GM12878 (cell line): ENCODE measurements at regions not wholly inside any gene's neighbourhood (a gene's known extent, or its start where the extent isn't known, plus 50 kb on each side); places are given as distances from the start of the nearest gene placed in this dataset.

Experiments used
- ATAC-seq: fragments of 200-7000 bp; cut with Tn5 transposase; 3 replicates; pipeline ENCODE4 v1.9.1; 2020; ENCODE audit warnings: mild to moderate bottlenecking, moderate library complexity
- BruUV-seq: library from RNA; stranded (reverse); fragments of 400-500 nt; replicated peaks from 2 replicates; lab custom pipeline; 2021; lab: Mats Ljungman, UMichigan
- CTCF ChIA-PET: fragments of 300-600 bp; sonication (Branson Sonifier 250); formaldehyde crosslinking; extraction: SDS; loops from one replicate; lab custom pipeline; 2021; ENCODE audit warnings: inconsistent platforms; lab: Yijun Ruan, JAX
- POLR2A ChIA-PET: fragments of 350-600 bp; formaldehyde crosslinking; extraction: SDS; loops from one replicate; lab custom pipeline; 2021; ENCODE audit warnings: inconsistent platforms; lab: Charles Lee
- RAD21 ChIA-PET: fragments of 300-600 bp; sonication (Branson Sonifier 250); formaldehyde crosslinking; loops from one replicate; lab custom pipeline; 2023; ENCODE audit warnings: antibody characterized with exemption; ENCODE audit not compliant: unreplicated experiment; lab: Charles Lee
- SMC1A ChIA-PET: fragments of 300-600 bp; sonication (Branson Sonifier 250); formaldehyde crosslinking; loops from one replicate; lab custom pipeline; 2023; ENCODE audit not compliant: unreplicated experiment, uncharacterized antibody; lab: Charles Lee
- DNase-seq: peaks from one replicate; pipeline ENCODE4 v3.0.0-alpha.2; 2011; ENCODE audit warnings: low read depth, low spot score
- FAIRE-seq: peaks from 3 replicates; lab custom pipeline; 2011; peaks lifted over from hg19 to GRCh38; lab: Jason Lieb, UNC
- H2AFZ ChIP-seq: 2 replicates; pipeline ENCODE4 v1.6.0; 2011; ENCODE audit warnings: low read depth, low read length, control low read depth; ENCODE audit not compliant: control insufficient read depth
- H3K27ac ChIP-seq: 2 replicates; pipeline ENCODE4 v1.5.1; 2011; ENCODE audit warnings: control low read depth; ENCODE audit not compliant: control insufficient read depth, insufficient read depth
- H3K27me3 ChIP-seq, 2 experiments: replicated peaks in 1 of 2; 2 replicates each; pipeline versions ENCODE4 v1.6.0 to v1.6.1; 2011; ENCODE audit warnings: low read length in 1 of 2; ENCODE audit not compliant: control insufficient read depth in 2 of 2, insufficient read depth in 2 of 2
- H3K36me3 ChIP-seq, 2 experiments: 2 replicates each; pipeline ENCODE4 v1.5.1; 2011; ENCODE audit warnings: low read length in 1 of 2; ENCODE audit not compliant: control insufficient read depth in 2 of 2, insufficient read depth in 2 of 2
- H3K4me1 ChIP-seq: 2 replicates; pipeline ENCODE4 v1.6.1; 2011; ENCODE audit warnings: mild to moderate bottlenecking, low read length, moderate library complexity, mixed read lengths; ENCODE audit not compliant: control insufficient read depth, insufficient read depth
- H3K4me2 ChIP-seq: 2 replicates; pipeline ENCODE4 v1.6.0; 2011; ENCODE audit warnings: control low read depth; ENCODE audit not compliant: control insufficient read depth, insufficient read depth
- H3K4me3 ChIP-seq: fragments of 200-600 bp; sonication (generic); 2 replicates; pipeline ENCODE4 v1.5.1; 2016
- H3K79me2 ChIP-seq: 2 replicates; pipeline ENCODE4 v1.6.0; 2011; ENCODE audit warnings: low read length; ENCODE audit not compliant: control insufficient read depth, insufficient read depth
- H3K9ac ChIP-seq: 2 replicates; pipeline ENCODE4 v1.8.0; 2011; ENCODE audit warnings: low read length, control low read depth, mixed read lengths; ENCODE audit not compliant: control insufficient read depth, insufficient read depth
- H3K9me3 ChIP-seq: replicated peaks from 3 replicates; pipeline ENCODE4 v1.5.1; 2011; ENCODE audit warnings: mild to moderate bottlenecking, low read length; ENCODE audit not compliant: control insufficient read depth, insufficient read depth
- H4K20me1 ChIP-seq: 2 replicates; pipeline ENCODE4 v1.6.0; 2011; ENCODE audit not compliant: control insufficient read depth, insufficient read depth
- ASH2L ChIP-seq: fragments of 300-600, 200-600 bp; sonication (generic); IDR thresholded peaks from 2 replicates; pipeline ENCODE4 v1.6.1; 2017; ENCODE audit warnings: low read depth, mild to moderate bottlenecking, borderline replicate concordance
- ATF7 ChIP-seq: fragments of 450-650 bp; IDR thresholded peaks from 2 replicates; pipeline ENCODE4 v1.6.1; 2016; ENCODE audit warnings: low read depth, mild to moderate bottlenecking
- BCLAF1 ChIP-seq: fragments of 450-650 bp; IDR thresholded peaks from 2 replicates; pipeline ENCODE4 v1.6.1; 2017; ENCODE audit warnings: antibody characterized with exemption, mild to moderate bottlenecking, moderate library complexity
- BRCA1 ChIP-seq: IDR thresholded peaks from 2 replicates; pipeline ENCODE4 v1.6.1; 2011; ENCODE audit warnings: low read depth, low read length, improper control_type of control experiment
- ETV6 ChIP-seq, 2 experiments: fragments of 450-650 bp in 1 of 2; IDR thresholded peaks in 1 of 2; conservative IDR thresholded peaks in 1 of 2; 2 replicates each; pipeline ENCODE4 v1.6.1; 2014; ENCODE audit warnings: antibody characterized with exemption in 1 of 2, borderline replicate concordance in 1 of 2, low read depth in 1 of 2, mild to moderate bottlenecking in 1 of 2, moderate library complexity in 1 of 2
- GABPA ChIP-seq: IDR thresholded peaks from 2 replicates; pipeline ENCODE4 v1.6.1; 2014; ENCODE audit warnings: antibody characterized with exemption, low read depth, mild to moderate bottlenecking, inconsistent platforms
- KLF5 ChIP-seq: fragments of 450-650 bp; IDR thresholded peaks from 2 replicates; pipeline ENCODE4 v1.6.1; 2014; ENCODE audit warnings: mild to moderate bottlenecking; ENCODE audit not compliant: partially characterized antibody
- MAX ChIP-seq: IDR thresholded peaks from 2 replicates; pipeline ENCODE4 v1.6.1; 2012; ENCODE audit warnings: low read depth, low read length, improper control_type of control experiment
- MEF2B ChIP-seq: fragments of 450-650 bp; IDR thresholded peaks from 2 replicates; pipeline ENCODE4 v1.6.1; 2018; ENCODE audit warnings: mild to moderate bottlenecking, moderate library complexity; ENCODE audit not compliant: partially characterized antibody, poor library complexity, severe bottlenecking
- NFYB ChIP-seq: IDR thresholded peaks from 2 replicates; pipeline ENCODE4 v1.6.1; 2011; ENCODE audit warnings: low read depth, mild to moderate bottlenecking, low read length, improper control_type of control experiment, moderate library complexity; ENCODE audit not compliant: insufficient read depth
- NR2F1 ChIP-seq: fragments of 450-650 bp; conservative IDR thresholded peaks from 2 replicates; pipeline ENCODE4 v1.6.1; 2017; ENCODE audit warnings: mild to moderate bottlenecking
- POLR2AphosphoS5 ChIP-seq: IDR thresholded peaks from 2 replicates; pipeline ENCODE4 v1.6.1; 2011; ENCODE audit warnings: mild to moderate bottlenecking, low read length, inconsistent platforms
- POU2F2 ChIP-seq: IDR thresholded peaks from 3 replicates; pipeline ENCODE4 v1.6.1; 2011; ENCODE audit warnings: low read depth, mild to moderate bottlenecking, low read length, borderline replicate concordance
- RBBP5 ChIP-seq: fragments of 200-600 bp; sonication (generic); conservative IDR thresholded peaks from 2 replicates; pipeline ENCODE4 v1.6.1; 2016
- SREBF1 ChIP-seq: IDR thresholded peaks from 2 replicates; pipeline ENCODE4 v1.6.1; 2012; ENCODE audit warnings: mild to moderate bottlenecking, low read length
- SRF ChIP-seq, 2 experiments: IDR thresholded peaks; 2 replicates each; pipeline ENCODE4 v1.6.1; 2011; ENCODE audit warnings: low read depth in 2 of 2, low read length in 2 of 2, mild to moderate bottlenecking in 1 of 2, moderate library complexity in 1 of 2
- ZNF687 ChIP-seq: fragments of 450-650 bp; IDR thresholded peaks from 2 replicates; pipeline ENCODE4 v1.6.1; 2017; ENCODE audit warnings: mild to moderate bottlenecking, moderate library complexity
- WGBS: methylation state at CpG from one replicate; pipeline ENCODE4 v1.1.6; 2016; ENCODE audit warnings: low lambda C conversion rate; ENCODE audit not compliant: insufficient replicate concordance, insufficient coverage; ENCODE audit errors: missing lambda C conversion rate; 5-methylcytosine and 5-hydroxymethylcytosine counted together
- in situ Hi-C: fragments of 300-500 bp; cut with MboI; formaldehyde crosslinking; loops from 9 replicates; pipeline ENCODE4 v1.14.3; 2018; ENCODE audit warnings: mixed read lengths
- intact Hi-C: fragments of 100-400 bp; cut with micrococcal nuclease; formaldehyde crosslinking; loops from one replicate; pipeline ENCODE4 v1.14.2; 2022; ENCODE audit not compliant: unreplicated experiment

- no peaks in the 10 kb centered on the region for H4K20me1 ChIP-seq
- no peaks in the 10 kb centered on the region for H3K9me3 ChIP-seq
- no peak for FAIRE-seq
- intact Hi-C loops (no loop called here), in situ Hi-C loops (no loop called here)
- no peak overlapping the region for H3K4me2 ChIP-seq
- no peaks in the 10 kb centered on the region for H3K27me3 ChIP-seq
- WGBS = 0% methylated on average over 1 of the region's 1 CpG
- POLR2A ChIA-PET = no interaction called here
- CTCF ChIA-PET = no interaction called here
- H3K79me2 ChIP-seq = no peaks in the 10 kb centered on the region
- H3K27ac ChIP-seq = no peak overlapping the region
- BruUV-seq = no TSS peak
- no peak for ATAC-seq
- H3K4me3 ChIP-seq = no peak overlapping the region
- no peak for DNase-seq
- no peaks in the 10 kb centered on the region for H3K4me1 ChIP-seq
- SMC1A ChIA-PET = interaction anchor here (1.0 kb wide), 1 partner anchor 42 kb away, joined by 3 read pairs; no protein-coding TSS in a partner anchor
- H3K36me3 ChIP-seq = no peaks in the 10 kb centered on the region
- no peak overlapping the region for H3K9ac ChIP-seq
- RAD21 ChIA-PET = no interaction called here
- H2AFZ ChIP-seq = no peak overlapping the region
- TF ChIP-seq POLR2AphosphoS5 (no peak), MEF2B (no peak), SREBF1 (no peak), KLF5 (no peak), ZNF687 (no peak), NFYB (no peak), ATF7 (no peak), POU2F2 (no peak), ETV6 (conservative IDR thresholded peaks at IDR 0.05 in 1 of 2, IDR thresholded peaks at IDR 0.05 in 1 of 2; ENCODE audit: borderline replicate concordance in 1 of 2, low read depth in 1 of 2) (no peak), RBBP5 (no peak), ASH2L (no peak), SRF (IDR thresholded peaks at IDR 0.05; ENCODE audit: low read depth in 2 of 2, low read length in 2 of 2) (no peak), GABPA (no peak), NR2F1 (no peak), BCLAF1 (no peak), MAX (no peak), BRCA1 (no peak)
Observed at GRCh38 chr7:126001349-126001748, 1071.7 kb upstream of the POT1 start.
